HL-60 (cell line): ENCODE measurements at regions not wholly inside any gene's neighbourhood (a gene's known extent, or its start where the extent isn't known, plus 50 kb on each side); places are given as distances from the start of the nearest gene placed in this dataset.

ENCODE experiments used
- DNase-seq, 2 experiments: peaks; one replicate each; pipeline ENCODE4 v3.0.0-alpha.2; 2010 to 2020; ENCODE audit warnings: low read depth in 1 of 2, low spot score in 1 of 2
- H3K27ac ChIP-seq: fragments of 250-450 bp; sonication (Bioruptor Pico); replicated peaks from 2 replicates; pipeline ENCODE4 v1.5.1; 2020; ENCODE audit warnings: mild to moderate bottlenecking, moderate library complexity
- H3K27me3 ChIP-seq: fragments of 250-450 bp; sonication (Bioruptor Pico); 2 replicates; pipeline ENCODE4 v1.5.1; 2021; ENCODE audit warnings: mild to moderate bottlenecking, moderate library complexity; ENCODE audit not compliant: insufficient read depth, poor library complexity, severe bottlenecking
- H3K4me3 ChIP-seq: replicated peaks from 2 replicates; pipeline ENCODE4 v1.5.1; 2011; ENCODE audit warnings: mild to moderate bottlenecking, control low read depth, low read length; ENCODE audit not compliant: insufficient read depth
- GABPA ChIP-seq: IDR thresholded peaks from 2 replicates; pipeline ENCODE4 v1.6.1; 2012; ENCODE audit warnings: low read depth
- POLR2AphosphoS5 ChIP-seq: IDR thresholded peaks from 2 replicates; pipeline ENCODE4 v1.6.1; 2012; ENCODE audit warnings: low read depth
- SPI1 ChIP-seq: IDR thresholded peaks from 2 replicates; pipeline ENCODE4 v1.6.1; 2012; ENCODE audit warnings: low read depth, mild to moderate bottlenecking, borderline replicate concordance
- TF ChIP-seq, protein P1 (sequence below): IDR thresholded peaks from one replicate; pipeline ENCODE4 v1.5.1; 2011; ENCODE audit warnings: low read length, control low read depth, inconsistent platforms; ENCODE audit not compliant: insufficient read depth
- TF ChIP-seq, protein P2 (sequence below): IDR thresholded peaks from 2 replicates; pipeline ENCODE4 v1.6.1; 2012; ENCODE audit warnings: low read depth; ENCODE audit not compliant: insufficient replicate concordance

DNA sequence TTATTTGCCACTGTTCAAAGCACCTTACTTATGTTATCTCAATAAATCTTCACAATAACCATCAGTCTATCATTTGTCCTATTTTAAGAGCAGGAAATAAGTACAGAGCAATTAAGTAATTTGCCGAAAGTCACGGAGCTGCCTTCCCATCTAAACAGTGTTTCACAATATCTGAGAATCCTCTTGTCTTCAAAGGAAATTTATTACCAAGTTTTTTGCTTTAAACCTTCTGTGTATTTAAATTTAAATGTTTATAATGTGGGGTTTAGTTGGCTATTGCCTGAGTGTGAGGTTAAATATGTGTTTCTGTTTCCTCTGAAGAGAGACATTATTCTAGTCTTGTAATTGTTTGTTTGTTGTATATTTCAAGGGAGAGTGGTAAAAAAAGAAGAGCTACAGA lies 633.1 kb downstream of the EFNB2 start:
- DNase-seq: no peak
- TF ChIP-seq, protein P1, sequence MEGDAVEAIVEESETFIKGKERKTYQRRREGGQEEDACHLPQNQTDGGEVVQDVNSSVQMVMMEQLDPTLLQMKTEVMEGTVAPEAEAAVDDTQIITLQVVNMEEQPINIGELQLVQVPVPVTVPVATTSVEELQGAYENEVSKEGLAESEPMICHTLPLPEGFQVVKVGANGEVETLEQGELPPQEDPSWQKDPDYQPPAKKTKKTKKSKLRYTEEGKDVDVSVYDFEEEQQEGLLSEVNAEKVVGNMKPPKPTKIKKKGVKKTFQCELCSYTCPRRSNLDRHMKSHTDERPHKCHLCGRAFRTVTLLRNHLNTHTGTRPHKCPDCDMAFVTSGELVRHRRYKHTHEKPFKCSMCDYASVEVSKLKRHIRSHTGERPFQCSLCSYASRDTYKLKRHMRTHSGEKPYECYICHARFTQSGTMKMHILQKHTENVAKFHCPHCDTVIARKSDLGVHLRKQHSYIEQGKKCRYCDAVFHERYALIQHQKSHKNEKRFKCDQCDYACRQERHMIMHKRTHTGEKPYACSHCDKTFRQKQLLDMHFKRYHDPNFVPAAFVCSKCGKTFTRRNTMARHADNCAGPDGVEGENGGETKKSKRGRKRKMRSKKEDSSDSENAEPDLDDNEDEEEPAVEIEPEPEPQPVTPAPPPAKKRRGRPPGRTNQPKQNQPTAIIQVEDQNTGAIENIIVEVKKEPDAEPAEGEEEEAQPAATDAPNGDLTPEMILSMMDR: no peak
- TF ChIP-seq, protein P2, sequence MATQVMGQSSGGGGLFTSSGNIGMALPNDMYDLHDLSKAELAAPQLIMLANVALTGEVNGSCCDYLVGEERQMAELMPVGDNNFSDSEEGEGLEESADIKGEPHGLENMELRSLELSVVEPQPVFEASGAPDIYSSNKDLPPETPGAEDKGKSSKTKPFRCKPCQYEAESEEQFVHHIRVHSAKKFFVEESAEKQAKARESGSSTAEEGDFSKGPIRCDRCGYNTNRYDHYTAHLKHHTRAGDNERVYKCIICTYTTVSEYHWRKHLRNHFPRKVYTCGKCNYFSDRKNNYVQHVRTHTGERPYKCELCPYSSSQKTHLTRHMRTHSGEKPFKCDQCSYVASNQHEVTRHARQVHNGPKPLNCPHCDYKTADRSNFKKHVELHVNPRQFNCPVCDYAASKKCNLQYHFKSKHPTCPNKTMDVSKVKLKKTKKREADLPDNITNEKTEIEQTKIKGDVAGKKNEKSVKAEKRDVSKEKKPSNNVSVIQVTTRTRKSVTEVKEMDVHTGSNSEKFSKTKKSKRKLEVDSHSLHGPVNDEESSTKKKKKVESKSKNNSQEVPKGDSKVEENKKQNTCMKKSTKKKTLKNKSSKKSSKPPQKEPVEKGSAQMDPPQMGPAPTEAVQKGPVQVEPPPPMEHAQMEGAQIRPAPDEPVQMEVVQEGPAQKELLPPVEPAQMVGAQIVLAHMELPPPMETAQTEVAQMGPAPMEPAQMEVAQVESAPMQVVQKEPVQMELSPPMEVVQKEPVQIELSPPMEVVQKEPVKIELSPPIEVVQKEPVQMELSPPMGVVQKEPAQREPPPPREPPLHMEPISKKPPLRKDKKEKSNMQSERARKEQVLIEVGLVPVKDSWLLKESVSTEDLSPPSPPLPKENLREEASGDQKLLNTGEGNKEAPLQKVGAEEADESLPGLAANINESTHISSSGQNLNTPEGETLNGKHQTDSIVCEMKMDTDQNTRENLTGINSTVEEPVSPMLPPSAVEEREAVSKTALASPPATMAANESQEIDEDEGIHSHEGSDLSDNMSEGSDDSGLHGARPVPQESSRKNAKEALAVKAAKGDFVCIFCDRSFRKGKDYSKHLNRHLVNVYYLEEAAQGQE: no peak
- TF ChIP-seq GABPA: no peak
- no peak for TF ChIP-seq SPI1
- TF ChIP-seq POLR2AphosphoS5: no peak
- no peak overlapping the region for H3K27ac ChIP-seq
- no peak overlapping the region for H3K4me3 ChIP-seq
- no peaks in the 10 kb centered on the region for H3K27me3 ChIP-seq

DNA sequence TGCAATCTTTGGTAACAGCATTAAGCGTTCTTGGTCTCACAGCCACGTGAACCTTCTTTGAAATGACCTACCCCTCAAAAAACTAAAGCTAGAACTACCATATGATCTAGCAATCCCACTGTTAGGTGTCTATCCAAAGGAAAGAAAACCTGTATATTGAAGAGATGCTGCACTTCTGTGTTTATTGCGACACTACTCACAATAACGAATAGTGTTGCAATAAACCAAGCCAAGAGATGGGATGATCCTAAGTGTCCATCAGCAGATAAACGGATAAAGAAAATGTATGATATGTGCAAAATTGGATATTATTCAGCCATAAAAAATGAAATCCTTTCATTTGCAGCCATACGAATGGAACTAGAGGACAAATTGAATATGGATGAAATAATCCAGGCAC lies 637.9 kb downstream of the EFNB2 start:
- TF ChIP-seq, protein P1: no peak
- TF ChIP-seq, protein P2: no peak
- TF ChIP-seq GABPA: no peak
- no peak for TF ChIP-seq SPI1
- TF ChIP-seq POLR2AphosphoS5: no peak
- Histone ChIP-seq H3K27me3 (no peaks in the 10 kb centered on the region), H3K4me3 (no peak overlapping the region), H3K27ac (no peak overlapping the region)
- no peak for DNase-seq

DNA sequence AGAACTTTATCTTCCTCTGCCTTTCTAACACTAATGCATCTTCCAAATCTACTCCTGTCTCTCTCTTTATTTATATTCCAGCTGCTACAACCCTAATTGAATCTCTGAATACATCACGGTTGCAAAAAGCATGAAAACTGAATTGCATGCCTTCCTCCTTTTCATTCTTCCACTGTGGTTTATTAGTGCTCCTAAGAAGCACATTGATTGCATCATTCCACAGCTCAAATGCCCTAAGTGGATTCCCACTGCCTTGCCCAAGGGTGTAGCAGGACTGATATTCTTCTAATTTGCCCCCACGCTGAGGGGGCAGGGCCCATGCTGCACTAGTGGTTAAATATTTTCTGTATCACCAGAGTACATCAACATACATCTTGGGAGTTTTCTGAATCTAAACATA lies 640.8 kb downstream of the EFNB2 start:
- DNase-seq: no peak
- TF ChIP-seq SPI1 (no peak), POLR2AphosphoS5 (no peak), GABPA (no peak)
- TF ChIP-seq, protein P1: no peak
- TF ChIP-seq, protein P2: no peak
- no peak overlapping the region for H3K4me3 ChIP-seq
- no peaks in the 10 kb centered on the region for H3K27me3 ChIP-seq
- H3K27ac ChIP-seq: no peak overlapping the region
